ENCODE measurements at regions not wholly inside any gene's neighbourhood (a gene's known extent, or its start where the extent isn't known, plus 50 kb on each side); places are given as distances from the start of the nearest gene placed in this dataset.

- Mint-ChIP-seq H3K4me1 (ENCODE audit: unreplicated experiment) (no peaks in the 10 kb centered on the region), H3K36me3 (ENCODE audit: unreplicated experiment) (no peaks in the 10 kb centered on the region), H3K4me3 (ENCODE audit: unreplicated experiment) (no peak overlapping the region), H3K9me3 (ENCODE audit: unreplicated experiment) (no peaks in the 10 kb centered on the region), H3K27ac (ENCODE audit: unreplicated experiment) (no peak overlapping the region), H3K27me3 (ENCODE audit: unreplicated experiment) (peaks cover 71% of the 10 kb centered on the region)
- TF ChIP-seq CTCF (IDR thresholded peaks at IDR 0.05) = no peak
- no peak for DNase-seq (ENCODE audit: extremely low spot score, unreplicated experiment)
Observed at GRCh38 chr10:78451592-78451991, 417.9 kb downstream of the RPS24 start.

GRCh38 chr10:78454123-78454645 is 420.5 kb downstream of the RPS24 start:
- Mint-ChIP-seq H3K4me1 (ENCODE audit: unreplicated experiment) (peaks cover 2% of the 10 kb centered on the region), H3K36me3 (ENCODE audit: unreplicated experiment) (no peaks in the 10 kb centered on the region), H3K27me3 (ENCODE audit: unreplicated experiment) (peaks cover 49% of the 10 kb centered on the region), H3K4me3 (ENCODE audit: unreplicated experiment) (no peak overlapping the region), H3K27ac (ENCODE audit: unreplicated experiment) (no peak overlapping the region), H3K9me3 (ENCODE audit: unreplicated experiment) (no peaks in the 10 kb centered on the region)
- no peak for TF ChIP-seq CTCF (IDR thresholded peaks at IDR 0.05)
- no peak for DNase-seq (ENCODE audit: extremely low spot score, unreplicated experiment)

GRCh38 chr10:78455236-78455635 is 421.6 kb downstream of the RPS24 start:
- no peak for TF ChIP-seq CTCF (IDR thresholded peaks at IDR 0.05)
- H3K4me1 Mint-ChIP-seq (ENCODE audit: unreplicated experiment) = peaks cover 2% of the 10 kb centered on the region
- no peak for DNase-seq (ENCODE audit: extremely low spot score, unreplicated experiment)
- H3K4me3 Mint-ChIP-seq (ENCODE audit: unreplicated experiment) = no peak overlapping the region
- H3K27me3 Mint-ChIP-seq (ENCODE audit: unreplicated experiment) = peaks cover 39% of the 10 kb centered on the region
- H3K9me3 Mint-ChIP-seq (ENCODE audit: unreplicated experiment) = no peaks in the 10 kb centered on the region
- H3K27ac Mint-ChIP-seq (ENCODE audit: unreplicated experiment) = no peak overlapping the region
- no peaks in the 10 kb centered on the region for H3K36me3 Mint-ChIP-seq (ENCODE audit: unreplicated experiment)

- Mint-ChIP-seq H3K4me3 (ENCODE audit: unreplicated experiment) (no peak overlapping the region), H3K9me3 (ENCODE audit: unreplicated experiment) (no peaks in the 10 kb centered on the region), H3K27ac (ENCODE audit: unreplicated experiment) (no peak overlapping the region), H3K4me1 (ENCODE audit: unreplicated experiment) (peaks cover 2% of the 10 kb centered on the region), H3K36me3 (ENCODE audit: unreplicated experiment) (no peaks in the 10 kb centered on the region), H3K27me3 (ENCODE audit: unreplicated experiment) (peaks cover 38% of the 10 kb centered on the region)
- DNase-seq (ENCODE audit: extremely low spot score, unreplicated experiment) = no peak
- TF ChIP-seq CTCF (IDR thresholded peaks at IDR 0.05) = no peak
Observed at GRCh38 chr10:78455811-78456210, 422.1 kb downstream of the RPS24 start.

GRCh38 chr10:78456649-78457400 is 423.2 kb downstream of the RPS24 start:
- Mint-ChIP-seq H3K9me3 (ENCODE audit: unreplicated experiment) (no peaks in the 10 kb centered on the region), H3K27ac (ENCODE audit: unreplicated experiment) (no peak overlapping the region), H3K36me3 (ENCODE audit: unreplicated experiment) (no peaks in the 10 kb centered on the region), H3K4me3 (ENCODE audit: unreplicated experiment) (no peak overlapping the region), H3K27me3 (ENCODE audit: unreplicated experiment) (peaks cover 32% of the 10 kb centered on the region), H3K4me1 (ENCODE audit: unreplicated experiment) (peaks cover 2% of the 10 kb centered on the region)
- TF ChIP-seq CTCF (IDR thresholded peaks at IDR 0.05) = no peak
- no peak for DNase-seq (ENCODE audit: extremely low spot score, unreplicated experiment)
